GM12872 (cell line): ENCODE measurements at regions not wholly inside any gene's neighbourhood (a gene's known extent, or its start where the extent isn't known, plus 50 kb on each side); places are given as distances from the start of the nearest gene placed in this dataset.

Experiments used
- TF ChIP-seq, protein P1 (sequence below): IDR thresholded peaks from 3 replicates; pipeline ENCODE4 v1.5.1; 2011; ENCODE audit warnings: low read depth, mild to moderate bottlenecking, low read length, moderate library complexity; ENCODE audit not compliant: insufficient read depth

DNA sequence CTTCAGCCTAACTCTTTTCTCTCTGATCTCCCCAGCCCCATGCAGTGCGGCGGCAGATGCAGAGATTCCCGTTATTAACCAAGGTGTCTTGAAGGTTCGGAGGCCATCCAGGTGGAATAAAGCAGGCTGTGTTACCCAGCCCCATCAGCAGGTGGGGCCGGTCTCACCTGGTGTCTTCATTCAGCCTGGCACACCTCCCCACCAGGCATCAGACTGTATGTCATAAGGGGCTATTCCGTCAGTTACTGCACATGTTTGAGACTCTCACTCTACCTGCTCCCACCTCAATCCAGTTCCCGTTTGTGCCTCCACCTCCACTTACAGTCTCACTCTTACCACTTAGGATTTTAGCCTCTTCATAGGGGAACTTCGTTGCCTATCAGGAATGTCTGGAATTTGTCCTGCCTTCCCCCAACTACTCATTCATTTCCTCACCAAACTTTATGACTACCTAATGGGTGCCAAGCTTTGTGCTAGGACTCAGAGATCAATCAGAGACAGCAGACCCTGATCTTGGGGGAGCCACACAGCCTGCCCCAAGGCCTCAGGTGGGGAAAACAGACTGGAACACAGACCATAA lies 170.2 kb downstream of the PLPP3 start:
- TF ChIP-seq, protein P1, sequence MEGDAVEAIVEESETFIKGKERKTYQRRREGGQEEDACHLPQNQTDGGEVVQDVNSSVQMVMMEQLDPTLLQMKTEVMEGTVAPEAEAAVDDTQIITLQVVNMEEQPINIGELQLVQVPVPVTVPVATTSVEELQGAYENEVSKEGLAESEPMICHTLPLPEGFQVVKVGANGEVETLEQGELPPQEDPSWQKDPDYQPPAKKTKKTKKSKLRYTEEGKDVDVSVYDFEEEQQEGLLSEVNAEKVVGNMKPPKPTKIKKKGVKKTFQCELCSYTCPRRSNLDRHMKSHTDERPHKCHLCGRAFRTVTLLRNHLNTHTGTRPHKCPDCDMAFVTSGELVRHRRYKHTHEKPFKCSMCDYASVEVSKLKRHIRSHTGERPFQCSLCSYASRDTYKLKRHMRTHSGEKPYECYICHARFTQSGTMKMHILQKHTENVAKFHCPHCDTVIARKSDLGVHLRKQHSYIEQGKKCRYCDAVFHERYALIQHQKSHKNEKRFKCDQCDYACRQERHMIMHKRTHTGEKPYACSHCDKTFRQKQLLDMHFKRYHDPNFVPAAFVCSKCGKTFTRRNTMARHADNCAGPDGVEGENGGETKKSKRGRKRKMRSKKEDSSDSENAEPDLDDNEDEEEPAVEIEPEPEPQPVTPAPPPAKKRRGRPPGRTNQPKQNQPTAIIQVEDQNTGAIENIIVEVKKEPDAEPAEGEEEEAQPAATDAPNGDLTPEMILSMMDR = peak; percentile 76

DNA sequence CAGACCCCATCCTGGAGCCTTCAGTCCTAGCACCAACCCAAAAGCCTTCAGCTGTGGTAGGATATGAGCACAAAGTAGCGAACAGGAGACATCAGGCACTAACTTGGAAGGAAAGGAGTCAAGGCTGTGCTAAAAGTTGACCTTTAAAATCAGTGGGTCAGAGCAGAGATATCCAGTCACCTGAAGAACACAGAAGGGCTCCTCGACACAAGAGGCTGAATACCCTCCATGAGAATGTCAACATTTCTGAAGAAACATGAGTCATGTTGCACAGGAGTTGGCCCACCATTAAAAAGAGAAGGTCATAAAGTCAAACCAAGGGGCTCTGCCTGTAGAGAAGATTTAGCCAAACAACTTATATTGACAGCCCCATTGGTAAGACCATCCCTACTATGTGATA lies 172.5 kb downstream of the PLPP3 start:
- TF ChIP-seq, protein P1 = no peak

DNA sequence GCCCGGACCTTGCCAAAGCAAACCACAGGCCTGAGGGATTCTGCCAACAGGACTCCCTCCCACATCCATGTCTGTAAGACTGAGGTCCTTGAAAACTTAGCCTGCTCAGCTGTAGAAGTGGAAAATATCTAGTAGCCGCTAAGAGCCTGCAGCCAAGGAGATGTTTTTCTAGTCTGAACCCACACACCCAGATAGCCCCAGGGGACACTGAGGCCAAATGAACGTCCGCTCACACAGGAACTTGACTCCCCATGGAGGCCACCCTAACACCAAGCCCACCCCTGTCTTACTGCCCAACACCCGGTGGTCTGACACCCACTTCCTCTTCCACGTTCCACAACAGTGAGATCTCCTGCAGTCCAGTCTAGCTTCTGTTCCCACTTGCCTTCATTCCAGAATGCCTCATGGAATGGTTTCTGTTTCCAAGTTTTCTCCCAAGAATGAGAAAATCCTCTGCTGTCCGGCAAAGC lies 174.8 kb downstream of the PLPP3 start:
- TF ChIP-seq, protein P1 = no peak

DNA sequence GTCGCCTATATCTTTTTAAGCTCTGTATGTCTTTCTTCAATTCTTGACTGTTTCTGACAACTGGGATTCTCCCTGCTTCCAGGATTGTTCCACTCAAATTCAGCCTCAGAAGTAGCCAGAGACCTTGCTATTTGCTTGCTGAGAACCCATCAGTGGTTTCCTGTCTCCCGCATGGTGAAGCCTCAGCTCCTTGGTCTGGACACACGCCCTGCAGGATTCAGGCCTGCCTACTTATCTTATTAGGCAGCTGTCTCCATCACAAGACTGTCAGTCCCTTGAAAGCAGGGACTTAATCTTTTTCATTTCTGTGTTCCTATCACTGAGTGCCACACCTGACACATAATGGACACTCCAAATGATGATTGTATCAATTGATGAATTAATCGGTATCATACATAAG lies 175.3 kb downstream of the PLPP3 start:
- TF ChIP-seq, protein P1 = no peak

DNA sequence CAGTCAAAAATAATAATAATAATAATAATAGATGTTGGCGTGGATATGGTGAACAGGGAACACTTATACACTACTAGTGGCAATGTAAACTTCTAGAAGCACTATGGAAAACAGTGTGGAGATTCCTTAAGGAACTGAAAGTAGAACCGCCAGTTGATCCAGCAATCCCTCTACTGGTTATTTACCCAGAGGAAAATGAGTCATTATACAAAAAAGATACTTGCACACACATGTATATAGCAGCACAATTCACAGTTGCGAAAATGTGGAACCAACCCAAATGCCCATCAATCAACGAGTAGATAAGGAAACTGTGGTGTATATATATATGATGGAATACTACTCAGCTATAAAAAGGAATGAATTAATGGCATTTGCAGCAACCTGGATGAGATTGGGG lies 176.0 kb downstream of the PLPP3 start:
- TF ChIP-seq, protein P1 = no peak

DNA sequence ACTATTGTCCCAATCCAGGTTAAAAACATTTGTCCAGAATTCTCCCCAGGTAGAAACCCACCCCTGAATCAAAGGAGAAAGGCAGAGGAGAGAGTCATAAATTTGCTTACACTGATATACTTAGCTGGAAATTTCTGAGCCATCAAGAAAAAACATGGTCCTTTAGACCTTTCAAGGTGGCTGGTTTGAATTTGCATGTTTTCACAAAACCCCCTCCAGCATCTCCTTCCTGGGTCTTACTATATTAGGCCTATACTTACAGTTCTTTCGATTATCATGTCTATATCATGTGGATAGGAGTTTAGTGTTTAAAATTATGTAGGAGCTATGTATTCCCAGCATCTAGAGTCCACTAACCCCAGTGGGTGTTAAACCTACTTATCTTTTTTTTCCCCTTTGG lies 178.2 kb downstream of the PLPP3 start:
- TF ChIP-seq, protein P1 = no peak

DNA sequence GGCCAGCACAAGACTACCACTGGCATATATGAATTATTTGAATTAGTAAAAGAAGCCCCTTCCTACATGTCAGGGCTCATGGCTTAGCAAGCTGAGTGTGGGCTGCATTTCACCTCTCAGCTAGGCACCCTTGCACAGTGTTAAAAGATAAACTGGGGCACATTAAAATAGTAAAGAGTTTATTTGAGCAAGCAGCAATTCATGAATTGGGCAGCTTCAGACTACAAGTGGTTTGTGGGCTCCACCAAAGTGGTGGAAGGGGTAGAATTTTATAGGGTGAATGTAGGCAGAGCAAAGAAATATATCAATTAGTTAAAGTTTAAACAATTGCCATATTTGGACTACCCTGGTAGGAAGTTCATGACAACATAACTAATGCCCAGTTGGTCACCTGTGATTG lies 178.8 kb downstream of the PLPP3 start:
- TF ChIP-seq, protein P1 = no peak

DNA sequence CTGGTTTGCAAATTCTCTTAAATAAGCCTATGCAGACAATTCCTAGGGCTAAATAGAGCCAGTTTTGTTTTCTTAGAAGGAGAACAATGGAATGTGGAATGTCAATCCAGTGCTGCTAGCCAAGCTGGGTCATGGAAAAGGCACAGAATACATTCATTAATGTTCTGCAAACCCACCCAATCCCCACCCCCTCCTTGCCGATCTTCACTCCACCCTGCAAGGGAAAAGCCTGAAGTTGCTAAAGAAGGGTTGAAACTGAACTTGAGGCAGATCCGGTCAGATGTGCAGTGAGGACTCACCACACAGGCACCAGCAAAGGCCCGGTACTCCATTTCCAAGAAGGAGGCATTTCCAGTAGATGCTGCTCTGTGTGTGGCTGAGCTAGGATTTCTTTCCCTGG lies 179.6 kb downstream of the PLPP3 start:
- TF ChIP-seq, protein P1 = no peak
